MCF 10A (cell line): ENCODE measurements at regions not wholly inside any gene's neighbourhood (a gene's known extent, or its start where the extent isn't known, plus 50 kb on each side); places are given as distances from the start of the nearest gene placed in this dataset.

Source experiments
- BruUV-seq: library from RNA; stranded (reverse); fragments of 400-500 nt; replicated peaks from 2 replicates; lab custom pipeline; 2021; lab: Mats Ljungman, UMichigan
- CTCF ChIA-PET: fragments of 300-600 bp; sonication (Branson Sonifier 250); formaldehyde crosslinking; extraction: SDS; loops from one replicate; lab custom pipeline; 2021; ENCODE audit warnings: antibody characterized with exemption, inconsistent platforms; lab: Yijun Ruan, JAX
- POLR2A ChIA-PET: fragments of 300-600, 350-650 bp; sonication (Branson Sonifier 250); formaldehyde crosslinking; extraction: SDS; loops from one replicate; lab custom pipeline; 2020; ENCODE audit warnings: antibody characterized with exemption, inconsistent platforms; lab: Yijun Ruan, JAX
- DNase-seq: peaks from one replicate; pipeline ENCODE4 v3.0.0-alpha.2; 2018; ENCODE audit not compliant: unreplicated experiment
- H3K27ac Mint-ChIP-seq: one replicate; pipeline ENCODE4 v1.8.0; 2022; ENCODE audit warnings: mild to moderate bottlenecking, low read depth, mixed read lengths; ENCODE audit not compliant: unreplicated experiment
- H3K27me3 Mint-ChIP-seq: one replicate; pipeline ENCODE4 v1.8.0; 2022; ENCODE audit warnings: mixed read lengths; ENCODE audit not compliant: insufficient read depth, unreplicated experiment
- H3K36me3 Mint-ChIP-seq: one replicate; pipeline ENCODE4 v1.8.0; 2022; ENCODE audit warnings: mild to moderate bottlenecking, moderate library complexity, mixed read lengths; ENCODE audit not compliant: insufficient read depth, unreplicated experiment
- H3K4me1 Mint-ChIP-seq: one replicate; pipeline ENCODE4 v1.8.0; 2022; ENCODE audit warnings: mixed read lengths; ENCODE audit not compliant: insufficient read depth, unreplicated experiment
- H3K4me3 Mint-ChIP-seq: one replicate; pipeline ENCODE4 v1.8.0; 2022; ENCODE audit warnings: mild to moderate bottlenecking, moderate library complexity, mixed read lengths; ENCODE audit not compliant: unreplicated experiment
- H3K9me3 Mint-ChIP-seq: one replicate; pipeline ENCODE4 v1.8.0; 2022; ENCODE audit warnings: mixed read lengths; ENCODE audit not compliant: unreplicated experiment
- intact Hi-C: fragments of 100-400 bp; cut with micrococcal nuclease; formaldehyde crosslinking; loops from 2 replicates; pipeline ENCODE4 v1.14.1; 2022
- TF ChIP-seq, protein P1 (sequence below): fragments of 200-600 bp; IDR thresholded peaks from one replicate; pipeline ENCODE4 v1.8.0; 2022; ENCODE audit warnings: antibody characterized with exemption, mild to moderate bottlenecking; ENCODE audit not compliant: unreplicated experiment

DNA sequence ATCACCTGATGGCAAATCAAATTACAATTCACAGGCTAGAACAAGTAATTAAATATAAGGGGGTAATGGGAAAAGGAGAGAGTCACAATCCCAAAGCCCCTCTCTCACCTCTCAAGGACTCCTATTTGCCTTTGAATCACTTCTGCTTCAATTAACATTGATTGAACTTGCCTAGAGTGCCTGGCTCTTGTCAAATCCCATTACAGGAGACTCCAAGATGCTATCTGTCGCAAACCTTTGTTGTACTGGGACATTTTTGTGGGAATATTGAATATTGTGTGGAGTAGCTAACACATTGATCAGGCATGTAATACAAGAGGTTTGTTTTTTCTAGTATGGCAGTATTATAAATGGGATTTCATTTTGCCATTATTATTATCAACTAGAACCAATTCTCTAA is 412.8 kb upstream of the AZI2 start:
- TF ChIP-seq, protein P1, sequence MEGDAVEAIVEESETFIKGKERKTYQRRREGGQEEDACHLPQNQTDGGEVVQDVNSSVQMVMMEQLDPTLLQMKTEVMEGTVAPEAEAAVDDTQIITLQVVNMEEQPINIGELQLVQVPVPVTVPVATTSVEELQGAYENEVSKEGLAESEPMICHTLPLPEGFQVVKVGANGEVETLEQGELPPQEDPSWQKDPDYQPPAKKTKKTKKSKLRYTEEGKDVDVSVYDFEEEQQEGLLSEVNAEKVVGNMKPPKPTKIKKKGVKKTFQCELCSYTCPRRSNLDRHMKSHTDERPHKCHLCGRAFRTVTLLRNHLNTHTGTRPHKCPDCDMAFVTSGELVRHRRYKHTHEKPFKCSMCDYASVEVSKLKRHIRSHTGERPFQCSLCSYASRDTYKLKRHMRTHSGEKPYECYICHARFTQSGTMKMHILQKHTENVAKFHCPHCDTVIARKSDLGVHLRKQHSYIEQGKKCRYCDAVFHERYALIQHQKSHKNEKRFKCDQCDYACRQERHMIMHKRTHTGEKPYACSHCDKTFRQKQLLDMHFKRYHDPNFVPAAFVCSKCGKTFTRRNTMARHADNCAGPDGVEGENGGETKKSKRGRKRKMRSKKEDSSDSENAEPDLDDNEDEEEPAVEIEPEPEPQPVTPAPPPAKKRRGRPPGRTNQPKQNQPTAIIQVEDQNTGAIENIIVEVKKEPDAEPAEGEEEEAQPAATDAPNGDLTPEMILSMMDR = no peak
- no peaks in the 10 kb centered on the region for H3K4me1 Mint-ChIP-seq
- no peak overlapping the region for H3K27ac Mint-ChIP-seq
- H3K36me3 Mint-ChIP-seq = no peaks in the 10 kb centered on the region
- H3K9me3 Mint-ChIP-seq = no peaks in the 10 kb centered on the region
- no peak overlapping the region for H3K4me3 Mint-ChIP-seq
- ChIA-PET POLR2A (interaction anchor here (0.7 kb wide), 1 partner anchor 15 kb away, joined by 4 read pairs; no protein-coding TSS in a partner anchor), CTCF (no interaction called here)
- H3K27me3 Mint-ChIP-seq = no peaks in the 10 kb centered on the region
- BruUV-seq = no TSS peak
- intact Hi-C loops = no loop called here
- DNase-seq = no peak

DNA sequence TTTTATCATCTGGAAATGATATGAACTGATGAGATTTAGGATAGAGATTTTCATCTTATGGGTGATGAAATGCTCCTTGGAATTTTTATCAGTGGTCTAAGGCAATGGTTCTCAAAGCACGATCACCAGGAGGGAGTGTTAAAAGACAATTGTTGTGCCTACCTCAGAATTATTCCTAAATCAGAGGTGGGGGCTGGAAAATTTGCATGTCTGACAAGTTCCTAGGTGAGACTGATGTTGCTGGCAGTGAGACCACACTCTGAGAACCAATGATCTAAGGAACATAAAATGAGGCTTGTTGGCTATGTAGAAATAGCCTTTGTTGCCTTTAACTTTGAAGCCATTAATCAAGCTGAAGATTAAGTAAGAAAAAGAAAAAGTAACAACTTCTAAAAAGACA is 416.6 kb upstream of the AZI2 start:
- no TSS peak for BruUV-seq
- intact Hi-C loops = no loop called here
- TF ChIP-seq, protein P1 = no peak
- CTCF ChIA-PET = interaction anchor here (0.6 kb wide), 1 partner anchor 121 kb away, joined by 4 read pairs; no protein-coding TSS in a partner anchor
- H3K4me1 Mint-ChIP-seq = no peaks in the 10 kb centered on the region
- no peaks in the 10 kb centered on the region for H3K27me3 Mint-ChIP-seq
- H3K27ac Mint-ChIP-seq = no peak overlapping the region
- no peak overlapping the region for H3K4me3 Mint-ChIP-seq
- DNase-seq = no peak
- peaks cover 5% of the 10 kb centered on the region for H3K9me3 Mint-ChIP-seq
- peaks cover under 1% of the 10 kb centered on the region for H3K36me3 Mint-ChIP-seq
- POLR2A ChIA-PET = no interaction called here

- intact Hi-C loops = no loop called here
- ChIA-PET POLR2A (no interaction called here), CTCF (interaction anchor here (0.7 kb wide), 1 partner anchor 15 kb away, joined by 3 read pairs; no protein-coding TSS in a partner anchor)
- H3K9me3 Mint-ChIP-seq = peaks cover 26% of the 10 kb centered on the region
- no peaks in the 10 kb centered on the region for H3K27me3 Mint-ChIP-seq
- DNase-seq = no peak
- H3K4me1 Mint-ChIP-seq = no peaks in the 10 kb centered on the region
- H3K27ac Mint-ChIP-seq = no peak overlapping the region
- no TSS peak for BruUV-seq
- no peak overlapping the region for H3K4me3 Mint-ChIP-seq
- TF ChIP-seq, protein P1 = no peak
- H3K36me3 Mint-ChIP-seq = peaks cover 6% of the 10 kb centered on the region
Measured at GRCh38 chr3:28768439-28768838, 419.8 kb upstream of the AZI2 start.

GRCh38 chr3:28777806-28778475 is 429.3 kb upstream of the AZI2 start:
- Mint-ChIP-seq H3K4me3 (no peak overlapping the region), H3K27ac (no peak overlapping the region), H3K36me3 (no peaks in the 10 kb centered on the region), H3K27me3 (no peaks in the 10 kb centered on the region), H3K9me3 (peaks cover 4% of the 10 kb centered on the region), H3K4me1 (no peaks in the 10 kb centered on the region)
- BruUV-seq = no TSS peak
- DNase-seq = no peak
- intact Hi-C loops = no loop called here
- CTCF ChIA-PET = no interaction called here
- POLR2A ChIA-PET = no interaction called here
- TF ChIP-seq, protein P1 = no peak
